ENCODE measurements at regions not wholly inside any gene's neighbourhood (a gene's known extent, or its start where the extent isn't known, plus 50 kb on each side); places are given as distances from the start of the nearest gene placed in this dataset.

GRCh38 chr2:125721072-125721721, 934.8 kb upstream of the GYPC start (continued):
- no peak for TF ChIP-seq CEBPZ (IDR thresholded peaks at IDR 0.05; ENCODE audit: low read length)
- no peak for TF ChIP-seq ZNF503 (CRISPR knock-in tag; IDR thresholded peaks at IDR 0.05)
- no peak for TF ChIP-seq IRX3 (CRISPR knock-in tag; IDR thresholded peaks at IDR 0.05; ENCODE audit: borderline replicate concordance, low read depth)
- TF ChIP-seq NFYC (CRISPR knock-in tag; IDR thresholded peaks at IDR 0.05): no peak

- ATAC-seq (no peak), FAIRE-seq (no peak), DNase-seq (ENCODE audit: low spot score) (no peak)
- ChIA-PET POLR2A (no interaction called here), CTCF (ENCODE audit: low intra/inter-chr PET ratio, low total read pairs) (no interaction called here)
- Histone ChIP-seq H3K4me3 (replicated peaks in 1 of 3; ENCODE audit: insufficient read depth in 1 of 3, low read depth in 2 of 3, low read length in 3 of 3) (no peak overlapping the region), H3K27ac (ENCODE audit: extremely low read length, insufficient read depth, low read length) (no peak overlapping the region), H4K20me1 (ENCODE audit: insufficient read depth, low read length) (no peaks in the 10 kb centered on the region), H3K27me3 (ENCODE audit: control insufficient read depth in 1 of 2, insufficient read depth in 2 of 2, low read length in 2 of 2) (no peaks in the 10 kb centered on the region), H3K79me2 (ENCODE audit: insufficient read depth, low read length) (no peaks in the 10 kb centered on the region), H3K9ac (ENCODE audit: insufficient read depth, low read depth, low read length) (no peak overlapping the region), H3K4me1 (ENCODE audit: insufficient read depth, low read length) (no peaks in the 10 kb centered on the region), H2AFZ (ENCODE audit: low read length) (no peak overlapping the region), H3K9me3 (ENCODE audit: low read length) (peaks cover 82% of the 10 kb centered on the region), H3K36me3 (replicated peaks in 1 of 2; ENCODE audit: control insufficient read depth in 1 of 2, insufficient read depth in 2 of 2, low read length in 2 of 2) (no peaks in the 10 kb centered on the region), H3K4me2 (ENCODE audit: low read depth, low read length) (no peak overlapping the region)
- BruUV-seq (replicated peaks): no TSS peak
- in situ Hi-C loops (cut with HindIII; ENCODE audit: extremely low pct_ligation_motif_present, low pct_unique_long_range_greater_than_20kb) (no loop called here), intact Hi-C loops (cut with micrococcal nuclease; ENCODE audit: unreplicated experiment) (no loop called here)
- WGBS (ENCODE audit: low lambda C conversion rate): 0% methylated on average over 4 of the region's 4 CpGs
- TF ChIP-seq REL (CRISPR knock-in tag; conservative IDR thresholded peaks at IDR 0.05) (no peak), ZBTB20 (CRISPR knock-in tag; IDR thresholded peaks at IDR 0.05; ENCODE audit: borderline replicate concordance, low read depth) (no peak), ZNF414 (CRISPR knock-in tag; IDR thresholded peaks at IDR 0.05) (no peak), PHF5A (CRISPR knock-in tag; IDR thresholded peaks at IDR 0.05; ENCODE audit: low read depth, unreplicated experiment) (no peak), ZNF629 (CRISPR knock-in tag; conservative IDR thresholded peaks at IDR 0.05) (no peak), MATR3 (CRISPR knock-in tag; IDR thresholded peaks at IDR 0.05) (no peak), TFAP4 (IDR thresholded peaks at IDR 0.05; ENCODE audit: borderline replicate concordance, low read depth) (no peak), RXRA (CRISPR knock-in tag; IDR thresholded peaks at IDR 0.05) (no peak), ZNF33B (CRISPR knock-in tag; IDR thresholded peaks at IDR 0.05) (no peak), GPBP1L1 (CRISPR knock-in tag; IDR thresholded peaks at IDR 0.05) (no peak), SNAPC2 (CRISPR knock-in tag; IDR thresholded peaks at IDR 0.05) (no peak), IKZF1 (IDR thresholded peaks at IDR 0.05) (no peak), HNRNPL (IDR thresholded peaks at IDR 0.05; ENCODE audit: low read depth, low read length) (no peak)
Observed at GRCh38 chr2:125730921-125731320, 925.0 kb upstream of the GYPC start.

All from HepG2 (cell line).